Neural progenitor cell (in vitro differentiated cells): ENCODE measurements at regions not wholly inside any gene's neighbourhood (a gene's known extent, or its start where the extent isn't known, plus 50 kb on each side); places are given as distances from the start of the nearest gene placed in this dataset.
"Not testable (repeated sequence)": the region's sequence is repeated elsewhere in the genome, so short reads cannot be mapped to it uniquely, and the experiment has no call there.

Experiments
- DNase-seq: peaks from one replicate; pipeline ENCODE4 v3.0.0-alpha.2; 2016; ENCODE audit warnings: low spot score
- H2AFZ ChIP-seq: fragments of 200-600 bp; sonication (generic); replicated peaks from 2 replicates; pipeline ENCODE4 v1.6.1; 2016; ENCODE audit warnings: antibody characterized with exemption
- H3F3A ChIP-seq: fragments of 200-600 bp; sonication (generic); 2 replicates; pipeline ENCODE4 v1.6.1; 2016; ENCODE audit warnings: antibody characterized with exemption, low read depth
- H3K27ac ChIP-seq: fragments of 200-600 bp; sonication (generic); 2 replicates; pipeline ENCODE4 v1.5.1; 2016; ENCODE audit warnings: mild to moderate bottlenecking
- H3K27me3 ChIP-seq: fragments of 200-600 bp; sonication (generic); 2 replicates; pipeline ENCODE4 v1.6.1; 2016; ENCODE audit warnings: mild to moderate bottlenecking, moderate library complexity
- H3K36me3 ChIP-seq: fragments of 200-600 bp; sonication (generic); 2 replicates; pipeline ENCODE4 v1.5.1; 2016
- H3K4me1 ChIP-seq: fragments of 200-600 bp; sonication (generic); 2 replicates; pipeline ENCODE4 v1.6.1; 2016; ENCODE audit warnings: mixed run types
- H3K4me2 ChIP-seq: fragments of 200-600 bp; sonication (generic); 2 replicates; pipeline ENCODE4 v1.6.1; 2016
- H3K4me3 ChIP-seq: fragments of 200-600 bp; sonication (generic); 2 replicates; pipeline ENCODE4 v1.5.1; 2016
- H3K79me2 ChIP-seq: fragments of 200-600 bp; sonication (generic); 2 replicates; pipeline ENCODE4 v1.6.1; 2016; ENCODE audit warnings: low read depth
- H3K9ac ChIP-seq: fragments of 200-600 bp; sonication (generic); 2 replicates; pipeline ENCODE4 v1.6.1; 2016
- H3K9me3 ChIP-seq: fragments of 200-600 bp; sonication (generic); 2 replicates; pipeline ENCODE4 v1.5.1; 2016; ENCODE audit warnings: low read depth
- H4K20me1 ChIP-seq: fragments of 200-600 bp; sonication (generic); 2 replicates; pipeline ENCODE4 v1.6.1; 2016; ENCODE audit warnings: low read depth
- H3K27ac Mint-ChIP-seq: 3 replicates; pipeline ENCODE4 v1.8.0; 2021; ENCODE audit warnings: mixed read lengths
- H3K27me3 Mint-ChIP-seq: 2 replicates; pipeline ENCODE4 v1.8.0; 2022; ENCODE audit warnings: low read depth, mild to moderate bottlenecking, inconsistent platforms, moderate library complexity, mixed read lengths; ENCODE audit not compliant: insufficient read depth
- H3K36me3 Mint-ChIP-seq: 3 replicates; pipeline ENCODE4 v1.8.0; 2021; ENCODE audit warnings: mixed read lengths
- H3K4me1 Mint-ChIP-seq: 3 replicates; pipeline ENCODE4 v1.8.0; 2021; ENCODE audit warnings: mixed read lengths
- H3K4me3 Mint-ChIP-seq: 3 replicates; pipeline ENCODE4 v1.8.0; 2021; ENCODE audit warnings: mild to moderate bottlenecking, moderate library complexity, mixed read lengths
- H3K9me3 Mint-ChIP-seq: 3 replicates; pipeline ENCODE4 v1.8.0; 2020; ENCODE audit warnings: mixed read lengths
- EZH2 ChIP-seq: fragments of 200-600 bp; sonication (generic); IDR thresholded peaks from 2 replicates; pipeline ENCODE4 v1.6.1; 2017; ENCODE audit warnings: antibody characterized with exemption, mild to moderate bottlenecking, moderate library complexity
- EZH2phosphoT487 ChIP-seq: fragments of 200-600 bp; sonication (generic); IDR thresholded peaks from 2 replicates; pipeline ENCODE4 v1.6.1; 2017; ENCODE audit warnings: antibody characterized with exemption
- TF ChIP-seq, protein P1 (sequence below): fragments of 200-600 bp; sonication (generic); IDR thresholded peaks from 2 replicates; pipeline ENCODE4 v1.5.1; 2017; ENCODE audit warnings: antibody characterized with exemption, mild to moderate bottlenecking

- not testable (repeated sequence) for H3K9me3 ChIP-seq, H3K4me3 ChIP-seq, H3K9ac ChIP-seq, H3K4me1 Mint-ChIP-seq, H3K4me3 Mint-ChIP-seq, H3K27ac ChIP-seq, H3K36me3 ChIP-seq, H3K9me3 Mint-ChIP-seq, H3K27ac Mint-ChIP-seq, DNase-seq, H4K20me1 ChIP-seq, H3K36me3 Mint-ChIP-seq
- peak overlapping the region; percentile 76 for H2AFZ ChIP-seq
- H3F3A ChIP-seq = peaks cover 16% of the 10 kb centered on the region
- peaks cover 14% of the 10 kb centered on the region for H3K79me2 ChIP-seq
- H3K27me3 ChIP-seq = peaks cover 15% of the 10 kb centered on the region
- peak overlapping the region; percentile 74 for H3K4me2 ChIP-seq
- H3K27me3 Mint-ChIP-seq = peaks cover 42% of the 10 kb centered on the region
- H3K4me1 ChIP-seq = peaks cover 15% of the 10 kb centered on the region
These were observed 52.1 kb upstream of the FAM124A start for GRCh38 chr13:51170128-51170497.

- not testable (repeated sequence) for H3K4me3 Mint-ChIP-seq, H3K9me3 Mint-ChIP-seq, H3K9me3 ChIP-seq, H3K36me3 Mint-ChIP-seq, H3K27ac Mint-ChIP-seq, H3K9ac ChIP-seq, H3K4me1 Mint-ChIP-seq, H3K36me3 ChIP-seq, H3K4me3 ChIP-seq, H3K27ac ChIP-seq, H4K20me1 ChIP-seq
- Histone ChIP-seq H2AFZ (peak overlapping the region; percentile 76), H3K4me1 (peaks cover 15% of the 10 kb centered on the region), H3K4me2 (peak overlapping the region; percentile 74), H3F3A (peaks cover 16% of the 10 kb centered on the region), H3K27me3 (peaks cover 15% of the 10 kb centered on the region), H3K79me2 (peaks cover 14% of the 10 kb centered on the region)
- peaks cover 42% of the 10 kb centered on the region for H3K27me3 Mint-ChIP-seq
- peak; percentile 39 for DNase-seq
These were observed 52.7 kb upstream of the FAM124A start for GRCh38 chr13:51169303-51170127.

DNA sequence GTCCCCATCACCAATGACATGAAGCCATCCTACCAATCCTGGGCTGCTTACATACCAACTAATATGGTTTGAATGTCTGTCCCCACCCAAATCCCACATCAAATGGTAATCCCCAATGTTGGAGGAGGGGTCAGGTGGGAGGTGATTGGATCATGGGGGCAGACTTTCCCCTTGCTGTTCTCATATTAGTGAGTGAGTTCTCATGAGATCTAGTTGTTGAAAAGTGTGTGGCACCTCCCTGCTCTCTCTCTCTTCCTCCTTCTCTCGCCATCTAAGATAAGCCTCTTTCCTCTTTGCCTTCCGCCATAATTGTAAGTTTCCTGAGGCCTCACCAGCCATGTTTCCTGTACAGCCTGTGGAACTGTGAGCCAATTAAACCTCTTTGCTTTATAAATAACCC is 53.6 kb upstream of the FAM124A start:
- H3K27ac ChIP-seq = no peak overlapping the region
- H3K9me3 Mint-ChIP-seq = no peaks in the 10 kb centered on the region

GRCh38 chr13:51167393-51168191 is 54.6 kb upstream of the FAM124A start:
- H3K36me3 Mint-ChIP-seq = no peaks in the 10 kb centered on the region
- H3K4me1 Mint-ChIP-seq = peaks cover 2% of the 10 kb centered on the region
- Histone ChIP-seq H4K20me1 (no peaks in the 10 kb centered on the region), H3F3A (peaks cover 16% of the 10 kb centered on the region), H3K4me2 (no peak overlapping the region), H3K79me2 (peaks cover 14% of the 10 kb centered on the region), H3K27ac (no peak overlapping the region), H3K36me3 (no peaks in the 10 kb centered on the region), H3K9me3 (no peaks in the 10 kb centered on the region), H3K27me3 (peaks cover 15% of the 10 kb centered on the region), H2AFZ (no peak overlapping the region), H3K4me1 (peaks cover 15% of the 10 kb centered on the region), H3K9ac (no peak overlapping the region), H3K4me3 (no peak overlapping the region)
- no peak for DNase-seq
- H3K27me3 Mint-ChIP-seq = peaks cover 31% of the 10 kb centered on the region
- TF ChIP-seq, protein P1, sequence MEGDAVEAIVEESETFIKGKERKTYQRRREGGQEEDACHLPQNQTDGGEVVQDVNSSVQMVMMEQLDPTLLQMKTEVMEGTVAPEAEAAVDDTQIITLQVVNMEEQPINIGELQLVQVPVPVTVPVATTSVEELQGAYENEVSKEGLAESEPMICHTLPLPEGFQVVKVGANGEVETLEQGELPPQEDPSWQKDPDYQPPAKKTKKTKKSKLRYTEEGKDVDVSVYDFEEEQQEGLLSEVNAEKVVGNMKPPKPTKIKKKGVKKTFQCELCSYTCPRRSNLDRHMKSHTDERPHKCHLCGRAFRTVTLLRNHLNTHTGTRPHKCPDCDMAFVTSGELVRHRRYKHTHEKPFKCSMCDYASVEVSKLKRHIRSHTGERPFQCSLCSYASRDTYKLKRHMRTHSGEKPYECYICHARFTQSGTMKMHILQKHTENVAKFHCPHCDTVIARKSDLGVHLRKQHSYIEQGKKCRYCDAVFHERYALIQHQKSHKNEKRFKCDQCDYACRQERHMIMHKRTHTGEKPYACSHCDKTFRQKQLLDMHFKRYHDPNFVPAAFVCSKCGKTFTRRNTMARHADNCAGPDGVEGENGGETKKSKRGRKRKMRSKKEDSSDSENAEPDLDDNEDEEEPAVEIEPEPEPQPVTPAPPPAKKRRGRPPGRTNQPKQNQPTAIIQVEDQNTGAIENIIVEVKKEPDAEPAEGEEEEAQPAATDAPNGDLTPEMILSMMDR = no peak
- no peak for TF ChIP-seq EZH2
- TF ChIP-seq EZH2phosphoT487 = no peak
- no peak overlapping the region for H3K4me3 Mint-ChIP-seq
- no peaks in the 10 kb centered on the region for H3K9me3 Mint-ChIP-seq
- H3K27ac Mint-ChIP-seq = no peak overlapping the region

More for the DNA sequence above, 53.6 kb upstream of the FAM124A start:
- peaks cover 2% of the 10 kb centered on the region for H3K4me1 Mint-ChIP-seq
- Histone ChIP-seq H3K4me1 (peaks cover 15% of the 10 kb centered on the region), H3K36me3 (no peaks in the 10 kb centered on the region), H3K79me2 (peaks cover 14% of the 10 kb centered on the region), H4K20me1 (no peaks in the 10 kb centered on the region), H3K4me2 (no peak overlapping the region), H3K27me3 (peaks cover 15% of the 10 kb centered on the region), H3F3A (peaks cover 16% of the 10 kb centered on the region), H3K9ac (no peak overlapping the region), H3K9me3 (no peaks in the 10 kb centered on the region), H3K4me3 (no peak overlapping the region), H2AFZ (peak overlapping the region; percentile 76)
- H3K36me3 Mint-ChIP-seq = no peaks in the 10 kb centered on the region
- DNase-seq = no peak
- H3K27me3 Mint-ChIP-seq = peaks cover 35% of the 10 kb centered on the region
- no peak overlapping the region for H3K27ac Mint-ChIP-seq
- no peak overlapping the region for H3K4me3 Mint-ChIP-seq
- TF ChIP-seq EZH2phosphoT487 (no peak), EZH2 (no peak)
- TF ChIP-seq, protein P1 = no peak
